ENCODE measurements at regions not wholly inside any gene's neighbourhood (a gene's known extent, or its start where the extent isn't known, plus 50 kb on each side); places are given as distances from the start of the nearest gene placed in this dataset.
A peak's percentile ranks its signal among the peaks of the same experiment; 100 is the strongest.
"Not testable (repeated sequence)": the region's sequence is repeated elsewhere in the genome, so short reads cannot be mapped to it uniquely, and the experiment has no call there.

DNA sequence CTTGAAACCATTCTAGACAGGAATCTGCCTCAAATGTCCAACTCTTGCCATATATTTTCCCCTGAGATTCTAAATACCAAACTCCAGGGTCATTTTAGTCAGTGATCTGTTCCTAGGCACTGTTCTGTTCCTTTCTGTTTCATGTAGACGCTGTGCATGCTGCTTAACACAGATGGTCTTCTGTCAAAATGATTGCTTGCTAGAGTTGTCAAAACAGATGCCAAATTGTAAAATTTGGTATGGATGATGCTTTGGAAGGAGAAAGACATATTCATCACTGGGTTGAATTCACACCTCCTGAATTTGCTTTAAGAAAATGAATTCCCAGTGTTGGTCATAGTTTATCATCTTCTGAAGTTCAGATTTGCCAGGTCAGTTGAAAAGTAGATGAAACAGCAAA is 425.9 kb downstream of the ETS1 start:
- no peak for DNase-seq (ENCODE audit: low read depth)

DNA sequence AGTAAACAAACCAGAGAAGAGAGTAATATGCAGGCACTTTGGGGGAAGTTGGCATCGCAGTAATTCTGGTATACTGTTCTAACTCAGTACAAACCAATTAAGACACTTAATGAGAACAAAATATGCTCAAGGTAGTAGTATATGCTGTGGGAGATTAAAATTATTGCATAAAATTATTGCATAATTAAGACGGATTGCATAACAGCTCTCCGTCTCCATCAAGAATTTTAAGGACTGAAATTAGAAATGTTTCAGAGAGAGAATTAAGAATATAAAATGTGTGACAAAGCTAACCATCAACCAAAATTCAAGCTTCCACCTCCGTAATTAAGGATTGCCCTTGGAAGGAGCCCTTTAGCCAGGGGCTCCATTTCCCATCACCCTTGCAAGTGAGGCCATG is 428.5 kb downstream of the ETS1 start:
- no peak for DNase-seq (ENCODE audit: low read depth)

DNA sequence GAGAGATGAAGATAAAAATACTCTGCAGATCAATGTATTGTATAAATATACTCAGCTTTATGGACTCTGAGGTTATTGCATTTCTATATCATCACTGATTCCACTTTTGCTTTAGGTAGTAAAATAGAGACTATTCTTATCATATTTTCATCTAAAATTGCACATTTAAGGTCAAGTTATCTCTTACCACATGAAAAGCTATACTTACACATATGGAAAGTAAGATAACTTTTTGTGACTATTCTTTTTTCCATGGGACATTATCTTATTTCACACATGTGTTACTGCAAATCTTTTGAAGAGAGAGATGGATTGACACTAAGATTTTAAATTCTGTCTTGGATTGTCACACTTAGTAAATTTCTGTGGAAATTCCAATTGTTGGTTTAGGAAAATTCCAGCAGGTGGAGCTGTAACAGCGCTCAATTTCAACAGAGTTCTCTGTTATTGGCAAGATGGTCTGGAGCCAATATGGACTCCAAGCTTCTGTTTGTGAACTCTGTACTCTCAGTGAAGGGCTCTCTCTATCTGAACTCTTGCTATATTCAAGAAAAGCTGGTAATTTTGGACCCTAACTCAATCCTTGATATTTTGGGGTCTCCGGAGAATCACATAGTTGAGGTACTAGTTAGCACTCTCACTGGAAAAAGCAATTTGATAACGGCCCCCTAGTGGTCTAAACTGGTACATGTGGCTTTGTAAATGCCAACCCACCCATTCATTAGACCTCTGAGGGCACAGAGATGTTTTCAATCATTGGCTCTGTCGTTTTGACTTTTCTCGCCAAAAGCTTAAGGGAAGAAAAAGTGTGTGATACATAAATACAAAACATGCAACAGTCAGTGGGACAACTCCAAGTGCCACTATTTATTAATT is 429.7 kb downstream of the ETS1 start:
- DNase-seq (ENCODE audit: low read depth), result peak; percentile 80

DNA sequence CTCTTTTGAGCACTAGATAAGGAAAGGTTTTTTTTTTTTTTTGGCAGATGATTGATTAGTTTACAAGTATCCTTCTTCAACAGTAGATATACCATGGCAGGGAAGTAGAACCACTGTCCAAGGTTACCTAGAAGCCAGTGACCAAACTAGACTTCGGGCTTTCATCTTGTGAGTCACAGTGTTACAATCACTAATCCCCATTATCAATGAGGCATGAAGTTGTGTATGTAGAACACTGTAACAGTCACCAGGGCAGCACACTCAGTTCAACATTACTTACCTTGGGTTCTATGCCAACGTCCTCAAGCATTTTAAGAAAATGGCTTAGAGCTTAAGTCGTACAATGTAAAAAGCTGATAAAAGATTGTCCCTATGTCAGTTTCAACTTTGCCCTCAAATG is 430.9 kb downstream of the ETS1 start:
- peak; percentile 81 for DNase-seq (ENCODE audit: low read depth)

DNA sequence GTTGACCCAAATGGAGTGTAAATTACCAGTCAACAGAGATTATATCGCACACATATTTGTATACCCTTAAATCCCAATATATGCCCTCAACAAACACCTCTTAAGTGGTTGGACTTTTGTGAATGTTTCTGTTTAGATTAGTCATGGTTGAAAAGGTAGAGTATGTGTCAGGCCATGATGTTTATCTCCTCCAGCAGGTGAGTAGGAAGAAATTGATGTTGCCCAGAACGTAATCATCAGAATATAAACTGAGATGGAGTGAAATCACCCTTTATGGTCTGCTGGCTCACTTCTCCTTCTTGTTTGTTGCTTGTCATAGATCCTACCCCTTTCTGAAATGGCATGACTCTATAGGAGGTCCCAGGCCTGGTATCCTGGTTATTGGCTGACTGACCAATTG is 431.8 kb downstream of the ETS1 start:
- DNase-seq (ENCODE audit: low read depth), result peak; percentile 59

DNA sequence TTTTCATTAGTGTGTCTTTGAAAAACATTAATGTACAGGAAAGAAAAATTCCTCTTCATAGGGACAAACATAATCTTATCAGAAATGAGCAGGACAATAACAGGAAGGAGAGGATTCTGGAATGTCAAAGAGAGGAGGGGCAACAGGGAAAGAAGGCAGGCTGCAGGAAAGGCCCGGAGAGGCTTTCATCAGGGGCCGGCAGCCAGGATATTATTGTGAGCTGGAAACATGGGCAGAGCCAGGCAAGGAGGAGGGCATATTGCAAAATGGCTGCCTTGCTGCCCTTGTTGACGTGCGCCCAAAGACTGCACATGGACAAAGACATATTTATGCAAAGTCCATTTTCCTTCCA is 433.7 kb downstream of the ETS1 start:
- no peak for DNase-seq (ENCODE audit: low read depth)

DNA sequence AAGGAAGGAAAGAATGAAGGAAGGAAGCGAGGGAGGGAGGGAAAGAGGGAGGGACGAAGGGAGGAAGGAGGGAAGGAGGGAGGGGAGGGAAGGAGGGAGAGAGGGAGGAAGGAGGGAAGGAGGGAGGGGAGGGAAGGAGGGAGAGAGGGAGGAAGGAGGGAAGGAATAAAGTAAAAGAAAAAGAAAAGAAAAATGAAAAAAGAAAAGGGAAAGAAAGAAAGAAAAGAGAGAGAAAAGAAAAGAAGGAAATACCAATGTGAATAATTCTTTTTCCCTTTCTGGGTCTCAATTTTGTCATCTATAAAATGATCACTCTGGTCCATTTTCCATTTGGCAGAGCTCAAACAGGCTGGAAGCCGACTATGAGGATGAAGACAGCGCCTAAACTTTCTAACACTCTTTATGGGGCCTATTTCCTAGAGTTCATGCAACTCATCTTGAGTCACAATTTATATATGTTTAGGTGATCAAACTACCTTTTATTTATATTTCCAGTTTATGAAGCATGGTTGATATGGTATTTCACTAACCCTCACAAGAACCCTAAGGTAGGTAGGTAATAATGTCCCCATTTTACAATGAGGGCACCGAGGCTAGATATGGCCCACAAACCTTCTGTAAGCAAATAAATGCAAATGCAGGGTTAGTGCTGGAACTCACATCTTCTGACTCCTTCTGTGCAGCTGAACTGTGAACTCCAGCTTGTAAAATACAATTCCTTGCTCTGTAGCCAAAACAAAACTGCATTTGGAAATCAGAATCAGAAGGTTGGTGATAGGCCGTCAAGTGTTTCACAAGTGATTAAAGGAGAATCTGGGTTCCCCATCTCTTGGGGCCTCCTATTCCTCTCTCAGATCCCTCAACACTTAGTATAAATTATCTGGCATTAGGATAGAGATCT is 434.3 kb downstream of the ETS1 start:
- no peak for DNase-seq (ENCODE audit: low read depth)

DNA sequence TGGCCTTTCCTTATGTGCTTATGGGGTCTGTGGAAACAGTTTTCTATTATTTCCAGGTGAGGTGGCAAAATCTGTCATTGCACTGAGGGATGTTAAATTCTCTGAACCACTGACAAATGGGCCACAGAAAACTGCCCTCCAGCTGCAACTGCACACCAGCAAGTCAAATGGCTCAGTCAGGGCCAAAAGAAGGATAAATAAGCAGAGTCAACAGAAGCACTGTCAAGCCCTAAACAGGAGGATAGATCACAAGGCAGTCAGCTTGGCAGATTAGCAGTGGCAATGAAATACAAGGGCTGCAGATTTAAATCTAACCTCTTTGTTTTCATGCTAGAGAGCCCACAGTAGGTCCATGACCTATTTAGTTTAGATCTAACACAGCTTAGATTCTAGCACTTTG is 435.6 kb downstream of the ETS1 start:
- no peak for DNase-seq (ENCODE audit: low read depth)

DNA sequence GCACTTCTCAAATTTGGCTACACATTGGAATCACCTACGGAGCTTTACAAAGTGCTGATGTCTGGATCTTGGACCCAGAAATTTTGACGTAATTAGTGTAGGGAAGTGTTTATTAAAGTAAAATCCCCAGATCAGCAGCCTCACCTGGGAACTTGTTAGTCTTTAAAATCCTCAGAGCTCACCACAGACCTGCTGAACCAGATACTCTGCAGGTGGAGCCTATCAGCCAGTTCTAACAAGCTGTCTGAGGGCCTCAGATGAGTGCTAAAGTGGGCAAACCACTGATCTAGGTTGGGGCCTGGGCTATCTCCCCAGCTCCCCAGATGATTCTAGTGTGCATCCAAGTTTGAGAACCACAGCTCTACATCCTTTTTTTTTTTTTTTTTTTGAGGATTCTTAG is 436.0 kb downstream of the ETS1 start:
- no peak for DNase-seq (ENCODE audit: low read depth)

DNA sequence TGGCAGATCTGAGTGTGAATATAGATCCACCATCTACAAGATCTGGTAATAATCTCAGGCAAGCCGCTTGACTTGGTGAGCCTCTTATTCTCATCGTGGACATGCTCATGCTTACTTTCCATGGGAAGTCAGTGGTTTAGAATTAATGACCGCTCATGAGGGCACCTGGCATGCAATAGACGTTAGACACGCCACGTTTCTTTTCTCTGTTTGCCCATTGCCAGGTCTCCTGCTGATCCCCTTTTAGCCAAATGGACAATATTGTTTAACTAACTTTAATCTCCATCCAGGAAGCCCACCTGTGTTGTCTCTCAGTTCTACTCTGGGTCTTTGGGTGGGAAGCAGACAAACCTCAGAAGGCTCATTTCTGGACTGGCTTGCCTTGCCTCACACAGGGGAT is 439.1 kb downstream of the ETS1 start:
- DNase-seq (ENCODE audit: low read depth), result no peak

DNA sequence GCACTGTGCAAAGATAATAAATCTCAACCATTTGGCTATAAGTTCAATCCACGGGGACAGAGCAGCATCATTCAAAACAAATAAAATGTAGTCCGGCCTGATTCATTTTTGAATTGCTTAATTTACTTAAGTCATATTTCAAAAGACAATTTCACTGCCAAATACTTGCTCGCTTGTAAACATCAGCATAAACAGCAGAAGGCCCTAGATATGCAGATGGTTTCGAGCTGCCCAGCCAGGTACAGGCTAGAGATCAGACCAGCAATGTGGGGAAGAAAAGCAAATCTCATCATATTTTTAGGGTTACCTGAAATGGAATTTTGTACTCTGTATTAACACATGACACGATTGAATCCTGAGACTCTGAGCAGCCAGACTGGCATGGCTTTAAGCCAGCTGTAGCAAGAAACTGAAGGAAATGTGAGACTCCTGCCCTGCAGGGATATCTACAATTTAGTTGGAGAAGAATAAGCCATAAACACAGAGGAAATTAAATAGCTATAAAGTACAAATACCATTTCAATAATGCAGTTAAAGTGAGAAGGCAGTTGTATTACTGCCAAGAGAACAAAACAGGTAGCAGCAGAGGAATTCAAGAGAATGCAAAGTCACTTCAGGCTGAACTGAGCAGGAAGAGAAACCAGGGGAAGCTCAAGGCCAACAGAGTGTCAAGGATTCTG is 440.3 kb downstream of the ETS1 start:
- DNase-seq (ENCODE audit: low read depth), result peak; percentile 69

DNA sequence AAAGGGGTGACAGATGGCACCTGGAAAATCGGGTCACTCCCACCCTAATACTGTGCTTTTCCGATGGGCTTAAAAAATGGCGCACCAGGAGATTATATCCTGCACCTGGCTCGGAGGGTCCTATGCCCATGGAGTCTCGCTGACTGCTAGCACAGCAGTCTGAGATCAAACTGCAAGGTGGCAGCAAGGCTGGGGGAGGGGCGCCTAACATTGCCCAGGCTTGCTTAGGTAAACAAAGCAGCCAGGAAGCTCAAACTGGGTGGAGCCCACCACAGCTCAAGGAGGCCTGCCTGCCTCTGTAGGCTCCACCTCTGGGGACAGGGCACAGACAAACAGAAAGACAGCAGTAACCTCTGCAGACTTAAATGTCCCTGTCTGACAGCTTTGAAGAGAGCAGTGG is 447.1 kb downstream of the ETS1 start:
- DNase-seq (ENCODE audit: low read depth), result not testable (repeated sequence)

DNA sequence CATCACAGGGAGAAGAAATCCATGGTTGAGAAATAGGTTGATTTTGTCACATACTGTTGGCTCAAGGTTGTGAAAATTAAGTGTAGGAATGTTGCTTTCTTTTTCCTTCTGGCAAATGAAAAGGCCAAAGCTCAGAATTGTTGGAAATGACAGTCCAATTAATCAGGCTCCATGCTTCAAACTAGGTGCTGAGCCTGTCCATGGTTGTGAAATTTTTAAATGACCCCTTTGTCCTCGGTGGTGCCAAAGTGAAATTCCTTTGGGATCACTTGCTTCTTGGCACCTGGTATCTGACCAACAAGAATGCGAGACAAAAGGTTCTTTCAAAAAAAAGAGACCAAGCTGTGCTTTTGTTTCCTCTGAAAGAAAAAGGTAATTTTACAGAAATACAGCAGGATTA is 451.9 kb downstream of the ETS1 start:
- peak; percentile 87 for DNase-seq (ENCODE audit: low read depth)

DNA sequence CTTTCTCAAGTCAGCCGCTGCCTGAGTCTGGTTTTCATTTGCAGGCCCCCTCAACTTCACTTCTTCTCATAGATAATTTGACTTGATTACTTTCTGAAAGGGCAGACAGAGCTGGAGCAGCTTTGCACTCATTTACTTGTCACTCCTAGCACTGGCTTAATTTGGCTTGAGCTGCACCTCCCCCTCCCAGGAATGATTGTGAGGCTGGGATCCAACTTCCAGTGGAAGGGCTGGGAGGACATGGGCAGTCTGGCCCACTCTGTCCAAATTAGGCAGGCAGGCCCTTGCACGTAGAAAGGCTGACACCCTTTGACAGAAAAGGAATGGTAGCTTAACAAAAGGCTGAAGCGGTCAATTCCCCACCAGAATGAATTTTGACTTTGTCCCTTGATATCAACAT is 453.9 kb downstream of the ETS1 start:
- DNase-seq (ENCODE audit: low read depth), result no peak

DNA sequence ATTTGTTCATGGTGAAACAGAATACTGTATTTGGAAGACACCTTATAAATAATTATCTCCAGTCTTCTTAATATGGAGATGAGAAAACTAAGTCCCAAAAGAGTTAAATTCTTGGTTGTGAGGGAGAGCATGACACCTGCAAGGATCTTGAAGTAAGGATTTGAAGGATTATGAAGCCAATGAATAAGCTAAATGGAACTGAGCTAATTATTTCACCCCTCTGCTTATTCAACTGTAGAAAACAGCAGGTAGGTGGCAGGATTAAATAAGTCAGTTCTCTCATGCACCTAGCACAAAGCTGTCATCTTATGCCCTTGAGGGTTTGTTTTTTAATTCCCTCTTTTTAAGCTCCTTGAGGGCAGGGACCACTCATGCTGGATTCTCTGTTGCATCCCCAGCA is 457.3 kb downstream of the ETS1 start:
- no peak for DNase-seq (ENCODE audit: low read depth)

DNA sequence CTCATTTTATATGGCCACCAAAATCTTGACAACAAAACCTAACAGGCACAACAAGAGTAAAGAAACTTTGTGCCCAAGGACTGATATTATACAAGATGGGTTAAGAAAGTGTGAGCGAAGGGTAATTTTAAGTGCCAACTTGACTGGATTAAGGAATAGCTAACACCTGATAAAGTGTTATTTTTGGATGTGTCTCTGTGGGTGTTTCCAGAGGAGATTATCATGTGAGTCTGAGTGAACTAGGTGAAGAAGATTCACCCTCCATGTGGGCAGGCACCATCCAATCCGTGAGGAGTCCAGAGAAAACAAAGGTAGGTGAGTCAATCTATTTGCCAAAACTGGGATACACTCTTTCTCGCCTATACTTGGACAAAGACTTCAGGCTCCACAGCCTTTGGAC is 461.6 kb downstream of the ETS1 start:
- no peak for DNase-seq (ENCODE audit: low read depth)

DNA sequence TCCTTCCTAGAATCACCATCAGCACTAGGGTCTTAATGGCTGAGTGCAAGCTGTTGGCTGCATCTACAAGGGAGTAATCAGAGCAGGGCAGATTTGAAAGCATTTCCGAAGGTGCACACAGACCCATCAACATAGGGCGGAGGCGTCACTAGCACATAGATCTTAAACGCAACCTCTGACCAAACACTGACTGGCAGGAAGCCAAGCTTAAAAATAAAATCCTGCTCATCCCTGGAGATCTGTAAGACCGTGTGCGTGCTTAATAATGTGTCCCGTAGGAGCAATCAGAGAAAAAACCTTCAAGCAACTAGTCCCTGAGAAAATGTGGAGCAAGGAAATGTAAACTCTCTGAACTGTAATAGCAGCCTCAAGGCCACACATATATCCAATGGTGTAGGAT is 470.5 kb downstream of the ETS1 start:
- no peak for DNase-seq (ENCODE audit: low read depth)

DNA sequence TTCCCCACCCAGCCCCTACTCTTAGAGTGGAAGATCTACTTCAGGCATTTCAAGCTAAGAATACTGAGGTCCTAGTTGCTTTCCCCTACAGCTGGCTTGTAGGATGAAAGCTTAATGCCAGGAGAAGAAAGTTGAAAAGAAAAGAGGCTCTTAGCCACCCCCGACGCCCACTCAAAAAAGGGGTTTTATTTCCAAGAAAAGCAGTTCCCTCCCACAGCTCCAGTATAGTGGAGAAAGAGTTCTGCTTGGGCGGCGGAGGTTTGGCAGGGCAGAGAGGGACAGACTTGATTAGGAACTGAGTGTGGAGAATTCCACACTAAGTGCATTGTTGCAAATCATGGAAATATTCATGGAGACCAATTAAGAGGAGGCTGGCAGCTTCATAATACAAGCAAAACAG is 470.9 kb downstream of the ETS1 start:
- DNase-seq (ENCODE audit: low read depth), result no peak

DNA sequence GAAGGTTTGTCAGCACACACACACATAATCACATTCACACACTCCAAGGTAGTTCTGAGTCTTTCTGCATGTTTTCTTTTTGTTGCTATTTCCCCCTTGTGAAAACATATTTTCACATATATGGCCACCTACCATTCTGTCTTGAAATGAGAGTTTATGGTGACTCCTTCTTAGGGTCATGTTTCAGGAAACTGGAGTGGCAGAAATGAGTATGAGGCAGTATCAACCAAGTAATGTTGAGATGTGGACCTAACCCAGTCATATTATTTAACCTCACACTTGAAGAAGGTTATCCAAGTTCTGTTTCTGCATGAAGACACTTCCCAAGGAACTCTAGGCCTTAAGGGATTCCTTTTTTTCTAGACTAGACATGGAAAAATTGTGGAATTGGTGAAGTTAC is 481.4 kb downstream of the ETS1 start:
- no peak for DNase-seq (ENCODE audit: low read depth)

DNA sequence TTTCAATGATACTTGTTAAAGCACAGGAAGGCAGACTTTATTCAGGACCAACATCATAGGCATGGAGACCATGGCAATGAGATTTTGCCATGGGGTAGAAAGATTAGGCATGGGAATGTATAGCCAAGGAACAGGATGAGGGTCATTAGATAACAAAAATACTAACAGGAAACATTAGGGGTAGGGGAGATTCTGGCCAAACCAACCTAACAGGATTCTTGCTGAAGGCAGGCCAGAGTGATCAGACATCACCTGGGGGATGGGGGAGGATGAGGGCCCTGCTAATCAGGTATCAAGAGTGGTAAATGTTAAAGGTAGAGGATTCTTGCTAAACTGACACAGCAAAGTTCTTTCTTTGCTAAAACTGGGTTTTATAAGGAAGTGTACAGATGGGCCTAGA is 481.8 kb downstream of the ETS1 start:
- DNase-seq (ENCODE audit: low read depth), result no peak

DNA sequence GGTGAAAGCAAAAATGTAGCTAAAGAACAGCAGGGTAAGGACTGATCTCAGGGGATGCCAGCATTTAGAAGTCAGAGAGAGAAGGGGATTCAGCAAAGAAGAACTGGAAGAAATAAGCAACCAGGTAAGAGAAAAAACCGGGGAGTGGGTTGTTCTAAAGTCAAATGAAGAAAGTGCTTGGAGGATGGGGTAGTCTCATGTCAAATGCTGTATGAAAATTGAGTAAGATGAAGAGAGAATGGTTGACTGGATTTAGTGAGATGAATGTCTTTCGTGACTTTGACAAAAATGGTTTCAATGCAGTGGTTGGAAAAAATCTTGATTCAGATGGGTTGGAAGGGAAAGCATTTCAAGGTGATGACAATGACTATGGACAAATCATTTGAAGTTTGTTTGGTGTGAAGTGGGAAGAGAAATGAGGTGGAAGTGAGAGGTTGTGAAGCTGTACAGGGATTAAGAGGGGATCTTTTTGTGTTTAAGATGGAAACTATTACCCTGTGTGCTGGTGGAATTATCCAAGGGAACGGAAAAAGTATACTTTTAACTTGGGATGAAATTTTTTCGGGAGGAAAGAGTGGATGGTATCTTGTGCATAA is 484.0 kb downstream of the ETS1 start:
- no peak for DNase-seq (ENCODE audit: low read depth)

DNA sequence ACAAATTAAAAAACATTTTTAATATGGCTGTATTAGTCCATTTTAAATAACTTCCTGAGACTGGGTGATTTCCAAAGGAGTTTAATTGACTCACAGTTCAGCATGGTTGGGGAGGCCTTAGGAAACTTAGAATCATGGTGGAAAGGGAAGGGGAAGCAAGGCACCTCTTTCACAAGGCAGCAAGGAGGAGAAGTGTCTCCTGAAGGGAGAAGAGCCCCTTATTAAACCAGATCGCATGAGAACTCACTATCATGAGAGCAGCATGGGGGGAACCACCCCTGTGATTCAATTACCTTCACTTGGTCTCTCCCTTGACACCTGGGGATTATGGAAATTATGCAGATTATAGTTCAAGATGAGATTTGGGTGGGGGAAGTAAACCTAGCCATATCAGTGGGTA is 488.6 kb downstream of the ETS1 start:
- no peak for DNase-seq (ENCODE audit: low read depth)
